H1 (cell line): ENCODE measurements at regions not wholly inside any gene's neighbourhood (a gene's known extent, or its start where the extent isn't known, plus 50 kb on each side); places are given as distances from the start of the nearest gene placed in this dataset.

Experiments used
- CTCF ChIA-PET: fragments of 300-600 bp; sonication (Branson Sonifier 250); formaldehyde crosslinking; loops from one replicate; lab custom pipeline; 2021; ENCODE audit not compliant: partially characterized antibody; lab: Charles Lee
- POLR2A ChIA-PET: fragments of 300-600 bp; sonication (Branson Sonifier 250); formaldehyde crosslinking; loops from one replicate; lab custom pipeline; 2021; ENCODE audit warnings: inconsistent platforms; ENCODE audit not compliant: partially characterized antibody; lab: Charles Lee
- DNase-seq, 2 experiments: peaks; one replicate each; pipeline versions ENCODE4 v3.0.0 to v3.0.0-alpha.2; 2010 to 2022; ENCODE audit warnings: low spot score in 2 of 2, low read depth in 1 of 2, mixed read lengths in 1 of 2
- FAIRE-seq: peaks from 2 replicates; lab custom pipeline; 2011; peaks lifted over from hg19 to GRCh38; lab: Jason Lieb, UNC
- H2AFZ ChIP-seq: 2 replicates; pipeline ENCODE4 v1.8.1; 2012; ENCODE audit warnings: low read length, inconsistent platforms
- H2AK5ac ChIP-seq: 2 replicates; pipeline ENCODE4 v1.6.1; 2013; ENCODE audit warnings: low read depth, low read length
- H2BK120ac ChIP-seq: replicated peaks from 2 replicates; pipeline ENCODE3; 2013; ENCODE audit warnings: low read depth, low read length, inconsistent platforms
- H2BK12ac ChIP-seq: 2 replicates; pipeline ENCODE4 v1.6.1; 2013; ENCODE audit warnings: low read depth, low read length
- H2BK15ac ChIP-seq: 2 replicates; pipeline ENCODE4 v1.6.1; 2013; ENCODE audit warnings: low read length
- H2BK20ac ChIP-seq: 2 replicates; pipeline ENCODE4 v1.6.1; 2013; ENCODE audit warnings: low read length
- H2BK5ac ChIP-seq: 2 replicates; pipeline ENCODE4 v1.6.1; 2013; ENCODE audit warnings: low read depth, low read length
- H3K14ac ChIP-seq: 2 replicates; pipeline ENCODE4 v1.6.1; 2013; ENCODE audit warnings: inconsistent platforms; ENCODE audit not compliant: insufficient read length
- H3K18ac ChIP-seq: 2 replicates; pipeline ENCODE4 v1.6.1; 2013; ENCODE audit warnings: low read length; ENCODE audit errors: extremely low read depth
- H3K23ac ChIP-seq: 2 replicates; pipeline ENCODE4 v1.6.1; 2013; ENCODE audit warnings: inconsistent platforms; ENCODE audit not compliant: insufficient read length
- H3K23me2 ChIP-seq: 2 replicates; pipeline ENCODE4 v1.6.1; 2013; ENCODE audit warnings: low read depth, low read length
- H3K27ac ChIP-seq: 2 replicates; pipeline ENCODE4 v1.6.1; 2011; ENCODE audit warnings: low read depth, low read length, inconsistent platforms
- H3K27me3 ChIP-seq, 4 experiments: replicated peaks in 1 of 4; 1 replicate in 1 of 4; 2 replicates in 3 of 4; pipeline versions ENCODE4 v1.6.1 to v1.8.1; 2011 to 2013; ENCODE audit warnings: low read length in 3 of 4, mild to moderate bottlenecking in 3 of 4, inconsistent platforms in 2 of 4, mixed read lengths in 2 of 4, moderate library complexity in 1 of 4; ENCODE audit not compliant: control insufficient read depth in 3 of 4, insufficient read depth in 3 of 4; ENCODE audit errors: extremely low read depth in 1 of 4
- H3K36me3 ChIP-seq, 4 experiments: 2 replicates each; pipeline versions ENCODE4 v1.6.1 to v1.8.1; 2011 to 2013; ENCODE audit warnings: mild to moderate bottlenecking in 4 of 4, low read length in 3 of 4, moderate library complexity in 2 of 4, control low read depth in 1 of 4, inconsistent platforms in 1 of 4; ENCODE audit not compliant: insufficient read depth in 4 of 4, control insufficient read depth in 2 of 4
- H3K4ac ChIP-seq: replicated peaks from 2 replicates; pipeline ENCODE3; 2013; ENCODE audit warnings: low read length, low read depth, mixed read lengths, inconsistent platforms; ENCODE audit not compliant: insufficient read length
- H3K4me1 ChIP-seq, 4 experiments: replicated peaks in 1 of 4; 1 replicate in 1 of 4; 2 replicates in 3 of 4; pipeline versions ENCODE4 v1.6.1 to v1.8.1; 2011 to 2013; ENCODE audit warnings: low read length in 3 of 4, inconsistent platforms in 2 of 4, mixed read lengths in 1 of 4; ENCODE audit not compliant: insufficient read depth in 4 of 4, control insufficient read depth in 3 of 4
- H3K4me2 ChIP-seq, 2 experiments: 2 replicates each; pipeline versions ENCODE4 v1.6.1 to v1.8.1; 2011 to 2013; ENCODE audit warnings: low read depth in 2 of 2, low read length in 2 of 2, control low read depth in 1 of 2, inconsistent platforms in 1 of 2, mild to moderate bottlenecking in 1 of 2; ENCODE audit not compliant: insufficient read depth in 1 of 2
- H3K4me3 ChIP-seq, 4 experiments: fragments of 200-600, 300-600 bp in 1 of 4; sonication (generic), shearing (Covaris generic), sonication (Bioruptor Twin) in 1 of 4; 2 replicates each; pipeline versions ENCODE4 v1.5.1 to v1.8.1; 2011 to 2016; ENCODE audit warnings: low read length in 4 of 4, low read depth in 3 of 4, control low read depth in 2 of 4, inconsistent platforms in 2 of 4, mild to moderate bottlenecking in 2 of 4, mixed read lengths in 1 of 4, moderate library complexity in 1 of 4; ENCODE audit not compliant: insufficient read depth in 2 of 4; ENCODE audit errors: extremely low read depth in 1 of 4
- H3K56ac ChIP-seq: replicated peaks from 2 replicates; pipeline ENCODE3; 2013; ENCODE audit warnings: low read depth, mild to moderate bottlenecking, mixed read lengths, low read length, inconsistent platforms; ENCODE audit not compliant: insufficient read length
- H3K79me1 ChIP-seq: 2 replicates; pipeline ENCODE4 v1.6.1; 2013; ENCODE audit warnings: low read depth, low read length, control low read depth
- H3K79me2 ChIP-seq, 2 experiments: 2 replicates each; pipeline versions ENCODE4 v1.6.1 to v1.8.1; 2012 to 2013; ENCODE audit warnings: low read length in 2 of 2, mild to moderate bottlenecking in 2 of 2, inconsistent platforms in 1 of 2; ENCODE audit not compliant: insufficient read depth in 2 of 2, control insufficient read depth in 1 of 2
- H3K9ac ChIP-seq, 4 experiments: replicated peaks in 1 of 4; 1 replicate in 1 of 4; 2 replicates in 3 of 4; pipeline versions ENCODE4 v1.6.1 to v1.8.1; 2011 to 2013; ENCODE audit warnings: low read depth in 3 of 4, low read length in 3 of 4, control low read depth in 2 of 4, mild to moderate bottlenecking in 2 of 4, moderate library complexity in 2 of 4, inconsistent platforms in 1 of 4; ENCODE audit errors: extremely low read depth in 1 of 4
- H3K9me3 ChIP-seq, 2 experiments: 2 replicates each; pipeline versions ENCODE4 v1.6.1 to v1.8.1; 2012 to 2013; ENCODE audit warnings: mild to moderate bottlenecking in 2 of 2, moderate library complexity in 2 of 2, control low read depth in 1 of 2, inconsistent platforms in 1 of 2, low read depth in 1 of 2, low read length in 1 of 2, mixed read lengths in 1 of 2; ENCODE audit not compliant: insufficient read depth in 2 of 2
- H4K20me1 ChIP-seq, 2 experiments: replicated peaks in 1 of 2; 2 replicates each; pipeline versions ENCODE3 to v1.8.1; 2011 to 2013; ENCODE audit warnings: inconsistent platforms in 2 of 2, low read length in 2 of 2, mild to moderate bottlenecking in 1 of 2; ENCODE audit not compliant: insufficient read depth in 2 of 2, control insufficient read depth in 1 of 2
- H4K5ac ChIP-seq: 2 replicates; pipeline ENCODE4 v1.6.1; 2013; ENCODE audit warnings: low read length, low read depth, mixed read lengths, inconsistent platforms; ENCODE audit not compliant: insufficient read length
- H4K8ac ChIP-seq: 2 replicates; pipeline ENCODE4 v1.8.0; 2013; ENCODE audit warnings: mild to moderate bottlenecking, moderate library complexity, low read length, inconsistent platforms; ENCODE audit not compliant: insufficient read depth; ENCODE audit errors: extremely low read depth
- H4K91ac ChIP-seq: replicated peaks from 2 replicates; pipeline ENCODE3; 2013; ENCODE audit warnings: low read length, mixed read lengths, inconsistent platforms; ENCODE audit not compliant: insufficient read length
- BACH1 ChIP-seq: IDR thresholded peaks from 2 replicates; pipeline ENCODE4 v1.6.1; 2012; ENCODE audit warnings: low read length, improper control_type of control experiment
- JUND ChIP-seq: IDR thresholded peaks from 2 replicates; pipeline ENCODE4 v1.6.1; 2011; ENCODE audit warnings: mild to moderate bottlenecking, improper control_type of control experiment, low read length
- RFX5 ChIP-seq: IDR thresholded peaks from 2 replicates; pipeline ENCODE4 v1.6.1; 2011; ENCODE audit warnings: low read depth, low read length, improper control_type of control experiment, borderline replicate concordance
- SIN3A ChIP-seq, 2 experiments: IDR thresholded peaks in 1 of 2; conservative IDR thresholded peaks in 1 of 2; 2 replicates each; pipeline ENCODE4 v1.6.1; 2011 to 2012; ENCODE audit warnings: low read length in 2 of 2, improper control_type of control experiment in 1 of 2, low read depth in 1 of 2, mild to moderate bottlenecking in 1 of 2
- SP2 ChIP-seq: IDR thresholded peaks from 2 replicates; pipeline ENCODE4 v1.6.1; 2012; ENCODE audit warnings: mild to moderate bottlenecking, low read length, inconsistent platforms
- SUZ12 ChIP-seq: fragments of 200-600 bp; sonication (generic); IDR thresholded peaks from 2 replicates; pipeline ENCODE4 v1.6.1; 2012; ENCODE audit warnings: mild to moderate bottlenecking, inconsistent platforms, low read length, moderate library complexity, mixed read lengths
- TAF1 ChIP-seq: IDR thresholded peaks from 2 replicates; pipeline ENCODE4 v1.6.1; 2011; ENCODE audit warnings: mild to moderate bottlenecking, low read depth, low read length
- WGBS, 2 experiments: shearing (Covaris generic) in 1 of 2; methylation state at CpG; one replicate each; pipeline versions ENCODE4 v1.1.6 to v1.1.7; 2013 to 2015; ENCODE audit warnings: low lambda C conversion rate in 2 of 2, mixed read lengths in 2 of 2, inconsistent platforms in 1 of 2, low coverage in 1 of 2, missing lambda C conversion rate in 1 of 2; ENCODE audit not compliant: insufficient replicate concordance in 2 of 2, insufficient coverage in 1 of 2, insufficient read length in 1 of 2; ENCODE audit errors: extremely low coverage in 1 of 2, missing lambda C conversion rate in 1 of 2; 5-methylcytosine and 5-hydroxymethylcytosine counted together

- no peak overlapping the region for H2AFZ ChIP-seq
- H3K4me2 ChIP-seq = no peak overlapping the region
- H3K56ac ChIP-seq = no peak overlapping the region
- TF ChIP-seq TAF1 (no peak), JUND (no peak), BACH1 (no peak), SIN3A (conservative IDR thresholded peaks at IDR 0.05 in 1 of 2, IDR thresholded peaks at IDR 0.05 in 1 of 2; ENCODE audit: low read depth in 1 of 2, low read length in 2 of 2) (no peak), SP2 (no peak), SUZ12 (no peak), RFX5 (no peak)
- H3K23ac ChIP-seq = no peak overlapping the region
- no peaks in the 10 kb centered on the region for H3K79me1 ChIP-seq
- no peaks in the 10 kb centered on the region for H4K20me1 ChIP-seq
- no peak overlapping the region for H3K4ac ChIP-seq
- H3K36me3 ChIP-seq = no peaks in the 10 kb centered on the region
- H3K9ac ChIP-seq = no peak overlapping the region
- WGBS, 2 experiments = 90% methylated on average over 4 of the region's 4 CpGs; no CpG with 5 or more reads in 1 of the 2 experiments
- H3K9me3 ChIP-seq = no peaks in the 10 kb centered on the region; a peak in 1 of 4 replicates
- no peak overlapping the region for H3K27ac ChIP-seq
- ChIA-PET CTCF (interaction anchor here (0.6 kb wide), 1 partner anchor 784 kb away, joined by 3 read pairs; no protein-coding TSS in a partner anchor), POLR2A (interaction anchor here (0.6 kb wide), 1 partner anchor 14 kb away, joined by 3 read pairs; no protein-coding TSS in a partner anchor)
- no peak overlapping the region for H2BK5ac ChIP-seq
- no peaks in the 10 kb centered on the region for H3K27me3 ChIP-seq
- H3K23me2 ChIP-seq = no peaks in the 10 kb centered on the region
- no peak overlapping the region for H3K18ac ChIP-seq
- no peak overlapping the region for H2BK20ac ChIP-seq
- H4K5ac ChIP-seq = no peak overlapping the region
- H3K4me1 ChIP-seq = no peaks in the 10 kb centered on the region
- no peak overlapping the region for H4K91ac ChIP-seq
- DNase-seq (no peak), FAIRE-seq (no peak)
- H3K4me3 ChIP-seq = no peak overlapping the region
- no peak overlapping the region for H3K14ac ChIP-seq
- no peak overlapping the region for H2AK5ac ChIP-seq
- H2BK15ac ChIP-seq = no peak overlapping the region
- no peak overlapping the region for H2BK120ac ChIP-seq
- H2BK12ac ChIP-seq = no peak overlapping the region
- H3K79me2 ChIP-seq = no peaks in the 10 kb centered on the region
- H4K8ac ChIP-seq = no peak overlapping the region
These were observed 1321.1 kb upstream of the GJE1 start for GRCh38 chr6:140811642-140812041.
